OCI-M2 (cell line): ENCODE measurements at regions not wholly inside any gene's neighbourhood (a gene's known extent, or its start where the extent isn't known, plus 50 kb on each side); places are given as distances from the start of the nearest gene placed in this dataset.

ENCODE experiments used
- DNase-seq: peaks from one replicate; lab custom pipeline; 2025; ENCODE audit not compliant: unreplicated experiment; lab: John Stamatoyannopoulos, UW

- no peak for DNase-seq
These were observed 1825.1 kb upstream of the IGFBP7 start for GRCh38 chr4:58935332-58935731.

GRCh38 chr4:58936436-58936835 is 1826.3 kb upstream of the IGFBP7 start:
- DNase-seq: no peak

- DNase-seq: no peak
These were observed 1830.0 kb upstream of the IGFBP7 start for GRCh38 chr4:58940167-58940566.

- no peak for DNase-seq
These were observed 1831.1 kb upstream of the IGFBP7 start for GRCh38 chr4:58941286-58941685.

- no peak for DNase-seq
These were observed 1843.4 kb upstream of the IGFBP7 start for GRCh38 chr4:58953575-58953974.

- no peak for DNase-seq
These were observed 1847.5 kb upstream of the IGFBP7 start for GRCh38 chr4:58957711-58958110.

- no peak for DNase-seq
These were observed 1851.1 kb upstream of the IGFBP7 start for GRCh38 chr4:58961283-58961682.

- DNase-seq: no peak
These were observed 1851.7 kb upstream of the IGFBP7 start for GRCh38 chr4:58961925-58962324.

GRCh38 chr4:58962424-58962823 is 1852.2 kb upstream of the IGFBP7 start:
- DNase-seq: no peak

- DNase-seq: no peak
These were observed 1871.6 kb upstream of the IGFBP7 start for GRCh38 chr4:58981828-58982227.

GRCh38 chr4:58983887-58984286 is 1873.7 kb upstream of the IGFBP7 start:
- no peak for DNase-seq

GRCh38 chr4:59002148-59002547 is 1892.0 kb upstream of the IGFBP7 start:
- no peak for DNase-seq

- DNase-seq: no peak
These were observed 1914.1 kb upstream of the IGFBP7 start for GRCh38 chr4:59024257-59024656.

- no peak for DNase-seq
These were observed 1927.6 kb upstream of the IGFBP7 start for GRCh38 chr4:59037812-59038211.

- no peak for DNase-seq
These were observed 1928.9 kb upstream of the IGFBP7 start for GRCh38 chr4:59039046-59039445.

- DNase-seq: no peak
These were observed 1934.2 kb upstream of the IGFBP7 start for GRCh38 chr4:59044286-59044900.

- DNase-seq: no peak
These were observed 1943.9 kb upstream of the IGFBP7 start for GRCh38 chr4:59054086-59054485.

GRCh38 chr4:59057804-59058203 is 1947.6 kb upstream of the IGFBP7 start:
- DNase-seq: no peak

GRCh38 chr4:59058543-59058942 is 1948.4 kb upstream of the IGFBP7 start:
- DNase-seq: no peak

GRCh38 chr4:59060002-59060846 is 1950.0 kb upstream of the IGFBP7 start:
- no peak for DNase-seq

GRCh38 chr4:59060895-59061294 is 1950.7 kb upstream of the IGFBP7 start:
- DNase-seq: no peak

GRCh38 chr4:59063015-59063720 is 1953.0 kb upstream of the IGFBP7 start:
- no peak for DNase-seq
